GM18520 (cell line): ENCODE measurements at regions not wholly inside any gene's neighbourhood (a gene's known extent, or its start where the extent isn't known, plus 50 kb on each side); places are given as distances from the start of the nearest gene placed in this dataset.

Experiments used
- ATAC-seq: cut with Tn5 transposase; IDR thresholded peaks from one replicate; pipeline ENCODE4 v1.9.1; 2021; ENCODE audit not compliant: unreplicated experiment

GRCh38 chr2:21607572-21607971 lies 483.8 kb downstream of the TDRD15 start:
- ATAC-seq: no peak

DNA sequence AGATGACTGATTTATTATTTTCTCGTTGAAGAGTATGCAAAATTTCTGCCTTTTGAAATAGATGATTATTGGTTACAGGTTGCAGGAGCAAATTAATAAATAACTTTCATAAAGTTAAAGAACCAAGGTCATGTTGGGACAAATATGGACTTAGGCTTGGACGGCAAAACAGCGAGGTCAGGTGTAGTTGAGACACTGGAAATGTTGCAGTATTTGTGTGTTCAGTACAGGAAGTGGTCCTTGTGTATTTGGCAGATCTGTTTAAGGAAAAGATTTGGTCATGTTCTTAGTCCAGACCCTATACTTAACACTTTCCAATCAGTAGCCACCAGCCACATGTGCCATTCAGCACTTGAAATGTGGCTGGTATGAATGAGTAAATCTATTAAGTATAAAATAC lies 486.5 kb downstream of the TDRD15 start:
- no peak for ATAC-seq

GRCh38 chr2:21617885-21618434 lies 494.2 kb downstream of the TDRD15 start:
- no peak for ATAC-seq

DNA sequence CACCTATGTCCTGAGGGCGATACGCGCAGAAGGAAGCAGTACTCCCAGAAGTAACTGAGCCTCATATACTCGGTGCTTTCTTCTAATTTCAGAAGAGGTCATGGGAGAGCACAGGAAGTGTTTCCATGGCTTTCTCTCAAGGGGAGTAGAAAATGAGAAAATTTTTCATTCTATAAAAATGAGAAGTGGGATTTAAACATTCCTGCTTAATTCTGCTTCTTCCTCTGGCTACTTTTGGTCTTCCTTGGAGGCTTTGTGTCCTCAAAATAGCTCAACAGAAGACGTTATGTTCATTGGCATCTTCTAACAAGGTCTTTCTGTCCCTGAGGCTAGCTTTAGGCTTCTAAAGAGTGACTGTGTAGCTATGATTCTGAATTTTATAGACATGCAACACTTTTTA lies 497.0 kb downstream of the TDRD15 start:
- no peak for ATAC-seq

DNA sequence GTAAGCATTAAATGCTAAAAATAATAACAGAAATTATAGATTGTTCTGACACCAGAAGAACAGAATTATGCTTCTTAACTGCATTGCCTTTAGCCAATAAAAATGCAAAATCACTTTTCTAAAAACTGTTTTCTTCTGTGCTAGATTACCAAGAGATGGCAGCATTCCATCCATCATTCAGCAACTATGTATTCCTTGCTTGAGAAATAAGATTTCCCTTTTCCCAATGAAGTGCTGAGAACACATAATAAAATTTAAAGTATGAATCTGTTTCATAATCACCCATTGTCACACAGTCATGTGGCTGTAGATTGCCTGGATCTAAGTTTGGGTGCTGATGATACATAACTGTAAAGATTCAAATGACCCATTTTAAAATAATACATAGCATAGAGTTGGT lies 504.2 kb downstream of the TDRD15 start:
- ATAC-seq: no peak

GRCh38 chr2:21633015-21633414 lies 509.2 kb downstream of the TDRD15 start:
- ATAC-seq: no peak

- no peak for ATAC-seq
Observed at GRCh38 chr2:21633466-21633865, 509.7 kb downstream of the TDRD15 start.

GRCh38 chr2:21633911-21634310 lies 510.1 kb downstream of the TDRD15 start:
- ATAC-seq: no peak

- no peak for ATAC-seq
Observed at GRCh38 chr2:21640046-21640445, 516.3 kb downstream of the TDRD15 start.

DNA sequence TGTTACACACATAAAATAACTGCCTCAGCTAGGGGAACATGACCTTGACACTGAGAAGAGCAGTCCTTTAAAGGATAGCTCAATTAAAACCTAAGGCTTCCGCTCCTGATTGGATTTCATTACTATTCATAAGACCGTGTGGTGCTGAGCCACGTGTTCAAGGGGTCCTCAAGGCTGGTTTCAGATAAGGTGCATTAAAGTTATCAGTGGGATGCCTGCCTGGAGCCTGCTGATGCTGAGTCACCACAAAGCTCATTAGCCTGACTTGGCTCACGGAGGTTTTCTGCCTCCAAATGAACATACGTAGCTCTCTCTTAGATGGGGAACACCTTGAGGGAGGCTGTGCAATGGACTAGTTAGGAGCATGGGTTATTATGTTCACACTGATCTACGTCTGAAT lies 518.9 kb downstream of the TDRD15 start:
- ATAC-seq: no peak

GRCh38 chr2:21643180-21643579 lies 519.4 kb downstream of the TDRD15 start:
- ATAC-seq: no peak

- ATAC-seq: no peak
Observed at GRCh38 chr2:21644266-21644665, 520.5 kb downstream of the TDRD15 start.

DNA sequence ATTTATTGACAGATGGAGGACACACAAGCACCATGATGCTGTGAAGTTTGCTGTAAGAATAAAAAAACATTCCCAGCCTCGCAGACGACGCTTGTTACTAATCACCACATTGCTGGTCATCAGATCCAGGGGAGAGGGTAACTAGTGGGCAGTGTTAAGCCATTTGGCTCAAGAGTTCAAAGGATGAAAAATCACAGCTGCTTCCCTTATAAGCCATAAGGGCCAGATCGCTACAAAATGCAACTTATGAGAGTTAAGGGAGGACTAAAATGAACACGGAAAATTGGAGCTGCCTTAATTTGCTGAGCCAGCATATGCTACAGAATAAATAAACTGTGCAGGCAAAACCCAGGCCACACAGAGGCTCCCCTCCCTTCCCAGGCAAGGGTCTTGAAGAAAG lies 522.6 kb downstream of the TDRD15 start:
- ATAC-seq: no peak

DNA sequence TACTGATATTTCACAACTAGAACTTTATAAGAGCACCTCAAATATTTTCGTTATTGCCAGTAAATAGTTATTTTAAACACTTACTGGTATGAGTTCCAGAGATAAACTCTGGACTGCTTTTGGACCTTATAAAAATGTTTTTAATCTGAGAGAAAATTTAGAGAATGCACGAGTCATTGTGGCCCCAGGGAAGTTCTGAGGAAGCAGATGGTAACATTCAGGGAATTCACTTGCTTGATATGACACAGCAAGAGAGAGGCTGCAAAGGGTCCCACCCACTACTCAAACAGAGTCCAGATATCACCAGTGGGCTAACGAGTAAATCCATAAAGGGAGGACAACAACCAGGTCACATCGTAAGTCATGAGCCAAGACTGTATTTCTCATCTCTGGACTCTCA lies 526.8 kb downstream of the TDRD15 start:
- ATAC-seq: no peak

GRCh38 chr2:21655136-21655535 lies 531.4 kb downstream of the TDRD15 start:
- ATAC-seq: no peak

DNA sequence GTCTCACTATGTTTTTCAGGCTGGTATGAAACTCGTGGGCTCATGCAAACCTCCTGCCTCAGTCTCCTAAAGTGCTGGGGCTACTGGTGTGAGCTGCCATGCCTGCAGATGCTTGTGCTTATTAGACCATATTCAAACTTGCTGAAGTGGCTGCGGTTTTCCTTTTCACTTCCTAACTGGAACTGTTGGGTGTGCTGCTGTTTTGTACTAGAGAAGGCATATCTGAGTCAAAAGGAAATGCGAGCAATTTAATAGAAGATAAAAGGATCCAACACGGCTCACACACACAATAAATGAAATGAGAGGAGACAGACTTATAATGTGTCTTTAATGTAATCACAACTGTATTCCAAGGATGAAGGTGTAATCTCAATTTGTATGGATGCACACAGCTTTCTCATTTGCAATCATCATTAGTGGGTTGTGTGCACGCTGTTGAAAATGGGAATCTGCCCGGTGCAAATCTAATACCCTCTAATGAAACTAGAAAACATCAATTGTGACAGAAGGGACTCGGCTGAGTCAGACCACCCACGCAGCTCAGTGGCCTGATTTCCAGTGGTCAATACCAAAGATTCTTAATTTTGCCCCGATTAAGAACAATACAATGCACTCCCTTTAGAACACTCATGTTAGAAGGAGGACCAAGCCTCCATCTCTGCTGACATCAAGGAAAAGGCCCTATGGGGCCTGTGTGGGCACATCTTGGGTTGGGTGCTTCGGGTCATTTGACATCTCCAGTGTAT lies 532.7 kb downstream of the TDRD15 start:
- no peak for ATAC-seq

DNA sequence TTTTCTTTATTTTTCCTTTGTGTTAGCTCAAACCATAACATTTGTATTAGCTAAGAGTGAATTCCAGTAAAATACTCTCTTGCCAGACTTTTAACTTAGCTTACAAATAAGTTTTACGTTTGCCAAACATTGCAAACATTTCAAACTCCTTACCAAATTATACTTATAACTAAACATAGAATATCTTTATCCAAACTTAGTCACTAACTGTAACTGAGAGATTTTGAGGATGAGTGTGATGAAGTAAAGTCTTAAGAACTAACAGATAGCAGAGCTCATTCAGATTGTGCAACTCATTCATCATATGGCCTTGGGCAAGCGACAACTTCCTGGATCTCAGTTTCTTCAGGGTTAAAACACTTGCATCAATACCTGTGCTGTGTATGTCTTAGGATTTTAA lies 533.7 kb downstream of the TDRD15 start:
- no peak for ATAC-seq

- no peak for ATAC-seq
Observed at GRCh38 chr2:21658269-21658668, 534.5 kb downstream of the TDRD15 start.

DNA sequence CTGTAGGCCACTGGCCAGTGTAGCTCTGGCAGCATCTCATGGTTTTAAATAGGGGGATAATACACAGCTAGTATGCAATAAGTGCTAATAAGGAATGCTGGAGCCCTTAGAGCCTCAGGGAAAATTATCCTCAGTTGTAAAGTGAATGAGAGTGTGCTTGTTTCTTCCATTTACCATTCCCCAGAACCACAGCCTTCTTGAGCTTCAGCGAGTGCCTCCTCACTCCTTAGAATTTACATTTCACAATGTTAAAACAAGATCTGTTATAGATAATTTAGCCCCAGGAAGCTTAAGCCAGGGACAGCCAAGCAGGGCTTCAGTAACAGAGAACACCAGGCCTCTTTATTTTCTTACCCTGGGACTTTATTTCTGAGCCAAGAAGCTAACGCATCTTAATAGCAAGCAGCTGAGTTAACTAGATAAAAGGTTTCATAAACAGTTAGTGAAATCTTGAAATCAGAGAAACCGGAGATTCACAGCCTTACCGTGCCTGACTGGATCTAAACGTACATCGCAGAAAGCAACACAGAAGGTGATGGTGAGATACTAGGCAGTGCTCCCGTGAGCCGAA lies 535.2 kb downstream of the TDRD15 start:
- no peak for ATAC-seq

DNA sequence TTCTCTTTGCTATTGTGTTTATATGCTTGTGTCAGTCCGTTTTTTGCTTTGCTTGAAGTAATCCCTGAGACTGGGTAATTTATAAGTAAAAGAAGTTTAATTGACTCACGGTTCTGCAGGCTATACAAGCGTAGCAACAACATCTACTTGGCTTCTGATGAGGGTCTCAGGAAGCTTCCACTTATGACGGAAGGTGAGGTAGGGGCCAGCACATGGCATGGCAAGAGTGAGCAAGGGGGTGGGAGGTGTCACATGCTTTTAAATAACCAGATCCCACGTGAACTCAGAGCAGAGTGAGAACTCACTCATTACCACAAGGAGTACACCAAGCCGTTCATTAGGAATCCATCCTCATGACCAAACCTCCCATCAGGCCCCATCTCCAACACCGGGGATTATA lies 540.3 kb downstream of the TDRD15 start:
- no peak for ATAC-seq

DNA sequence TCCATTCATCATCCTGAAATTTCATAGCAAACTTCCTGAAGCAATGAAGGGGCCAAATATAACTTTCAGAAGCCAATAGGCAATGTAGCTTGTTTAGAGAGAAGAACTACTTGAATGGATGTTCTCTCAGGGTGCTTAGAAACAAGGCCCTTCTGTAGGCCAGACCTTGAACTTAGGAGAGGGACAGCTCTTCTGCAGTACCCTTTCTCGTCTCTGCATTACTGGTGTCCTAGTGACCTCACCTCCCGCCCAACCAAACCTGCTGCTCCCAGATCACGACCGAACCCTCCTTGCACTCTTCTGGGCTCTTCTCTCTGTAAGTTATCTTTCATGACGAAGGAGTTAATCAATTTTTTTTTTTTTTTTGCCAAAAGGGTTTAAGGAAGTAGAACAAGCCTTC lies 543.9 kb downstream of the TDRD15 start:
- no peak for ATAC-seq

DNA sequence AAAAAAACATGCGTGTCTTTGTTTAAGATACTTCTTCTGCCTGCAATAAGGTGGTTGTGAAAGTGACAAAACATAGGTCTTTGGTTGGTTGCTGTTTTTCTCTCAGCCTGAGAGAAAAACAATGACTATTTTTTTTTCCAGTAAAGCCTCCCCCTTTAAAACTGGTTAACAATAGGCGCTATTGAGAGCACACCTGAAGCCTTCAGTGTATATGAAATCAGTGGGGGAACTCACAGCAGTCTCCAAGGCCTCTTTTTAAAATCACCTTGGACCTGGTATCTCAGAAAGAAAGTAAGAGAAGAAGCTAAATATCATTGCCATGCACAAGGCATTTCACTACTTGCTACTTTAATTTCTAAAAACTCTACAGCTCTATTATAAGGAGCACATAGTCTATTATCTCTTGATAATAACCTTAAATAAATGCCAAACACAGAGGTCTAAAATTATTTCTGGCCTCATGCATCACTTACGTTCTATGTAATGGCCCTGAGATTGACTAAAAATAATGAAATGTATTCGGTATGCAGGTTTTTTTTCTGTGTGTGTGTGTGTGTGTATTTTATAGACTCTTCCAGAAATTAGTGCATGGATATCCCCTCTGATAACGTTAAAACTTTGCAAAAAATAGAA lies 544.4 kb downstream of the TDRD15 start:
- ATAC-seq: no peak
